HG02798 (cell line): ENCODE measurements at regions not wholly inside any gene's neighbourhood (a gene's known extent, or its start where the extent isn't known, plus 50 kb on each side); places are given as distances from the start of the nearest gene placed in this dataset.
"Not testable (repeated sequence)": the region's sequence is repeated elsewhere in the genome, so short reads cannot be mapped to it uniquely, and the experiment has no call there.

Experiments used
- ATAC-seq: cut with Tn5 transposase; IDR thresholded peaks from one replicate; pipeline ENCODE4 v1.9.1; 2021; ENCODE audit warnings: mild to moderate bottlenecking; ENCODE audit not compliant: unreplicated experiment, poor library complexity

- no peak for ATAC-seq
Measured at GRCh38 chr2:21895200-21895599, 771.4 kb downstream of the TDRD15 start.

- ATAC-seq = not testable (repeated sequence)
Measured at GRCh38 chr2:21908712-21909380, 785.1 kb downstream of the TDRD15 start.

GRCh38 chr2:21910832-21911507 is 787.2 kb downstream of the TDRD15 start:
- ATAC-seq = no peak

GRCh38 chr2:21912405-21912804 is 788.6 kb downstream of the TDRD15 start:
- no peak for ATAC-seq

- ATAC-seq = no peak
Measured at GRCh38 chr2:21915201-21915600, 791.4 kb downstream of the TDRD15 start.

GRCh38 chr2:21916934-21917522 is 793.3 kb downstream of the TDRD15 start:
- ATAC-seq = no peak

GRCh38 chr2:21920721-21921120 is 797.0 kb downstream of the TDRD15 start:
- no peak for ATAC-seq

GRCh38 chr2:21924640-21925285 is 801.0 kb downstream of the TDRD15 start:
- ATAC-seq = peak; percentile 55

GRCh38 chr2:21928292-21928691 is 804.5 kb downstream of the TDRD15 start:
- no peak for ATAC-seq

GRCh38 chr2:21930226-21930625 is 806.5 kb downstream of the TDRD15 start:
- ATAC-seq = no peak

GRCh38 chr2:21939967-21940366 is 816.2 kb downstream of the TDRD15 start:
- ATAC-seq = no peak

GRCh38 chr2:21944536-21944935 is 820.8 kb downstream of the TDRD15 start:
- ATAC-seq = no peak

- ATAC-seq = no peak
Measured at GRCh38 chr2:21945658-21946057, 821.9 kb downstream of the TDRD15 start.

- no peak for ATAC-seq
Measured at GRCh38 chr2:21947046-21947445, 823.3 kb downstream of the TDRD15 start.

GRCh38 chr2:21966139-21966538 is 842.4 kb downstream of the TDRD15 start:
- no peak for ATAC-seq

GRCh38 chr2:21970971-21971370 is 847.2 kb downstream of the TDRD15 start:
- ATAC-seq = no peak

GRCh38 chr2:21972586-21972985 is 848.8 kb downstream of the TDRD15 start:
- ATAC-seq = no peak

GRCh38 chr2:21981127-21981526 is 857.4 kb downstream of the TDRD15 start:
- ATAC-seq = no peak

- no peak for ATAC-seq
Measured at GRCh38 chr2:21993002-21993401, 869.2 kb downstream of the TDRD15 start.

GRCh38 chr2:21996339-21996738 is 872.6 kb downstream of the TDRD15 start:
- no peak for ATAC-seq

- ATAC-seq = no peak
Measured at GRCh38 chr2:21999522-21999921, 875.8 kb downstream of the TDRD15 start.
